Osteocyte (in vitro differentiated cells): ENCODE measurements at regions not wholly inside any gene's neighbourhood (a gene's known extent, or its start where the extent isn't known, plus 50 kb on each side); places are given as distances from the start of the nearest gene placed in this dataset.

Source experiments
- DNase-seq: peaks from one replicate; pipeline ENCODE4 v3.0.0; 2021; ENCODE audit warnings: mixed read lengths; ENCODE audit not compliant: unreplicated experiment; ENCODE audit errors: extremely low spot score
- H3K27ac Mint-ChIP-seq: one replicate; pipeline ENCODE4 v1.8.0; 2021; ENCODE audit warnings: mild to moderate bottlenecking, mixed read lengths; ENCODE audit not compliant: unreplicated experiment
- H3K27me3 Mint-ChIP-seq: one replicate; pipeline ENCODE4 v1.8.0; 2021; ENCODE audit warnings: mixed read lengths; ENCODE audit not compliant: unreplicated experiment
- H3K36me3 Mint-ChIP-seq: one replicate; pipeline ENCODE4 v1.8.0; 2021; ENCODE audit warnings: mixed read lengths; ENCODE audit not compliant: unreplicated experiment
- H3K4me1 Mint-ChIP-seq: one replicate; pipeline ENCODE4 v1.8.0; 2021; ENCODE audit warnings: mixed read lengths; ENCODE audit not compliant: unreplicated experiment
- H3K4me3 Mint-ChIP-seq: one replicate; pipeline ENCODE4 v1.8.0; 2021; ENCODE audit warnings: mild to moderate bottlenecking, moderate library complexity, mixed read lengths; ENCODE audit not compliant: unreplicated experiment
- H3K9me3 Mint-ChIP-seq: one replicate; pipeline ENCODE4 v1.8.0; 2021; ENCODE audit warnings: mixed read lengths; ENCODE audit not compliant: unreplicated experiment
- TF ChIP-seq, protein P1 (sequence below): fragments of 200-600 bp; sonication (generic); IDR thresholded peaks from 2 replicates; pipeline ENCODE4 v1.5.0; 2021; ENCODE audit warnings: antibody characterized with exemption, mild to moderate bottlenecking, moderate library complexity

DNA sequence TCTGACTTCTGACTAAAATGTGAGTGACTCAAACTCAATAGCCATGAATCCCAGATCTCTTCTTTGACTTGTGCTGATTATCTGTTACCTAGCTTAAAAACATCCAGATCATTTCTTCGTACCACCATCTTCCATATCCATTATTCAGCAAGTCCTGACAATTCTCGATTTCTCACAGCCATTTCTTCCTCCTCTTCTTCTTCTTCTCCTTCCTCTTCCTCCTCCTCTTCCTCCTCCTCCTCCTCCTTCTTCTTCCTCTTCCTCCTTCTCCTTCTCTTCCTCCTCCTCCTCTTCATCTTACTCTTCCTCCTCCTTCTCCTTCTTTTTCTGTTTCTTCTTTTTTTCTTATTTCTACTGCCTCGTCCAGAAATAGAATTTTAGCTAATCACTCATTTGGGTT, 77.0 kb upstream of the MAP1B start:
- TF ChIP-seq, protein P1, sequence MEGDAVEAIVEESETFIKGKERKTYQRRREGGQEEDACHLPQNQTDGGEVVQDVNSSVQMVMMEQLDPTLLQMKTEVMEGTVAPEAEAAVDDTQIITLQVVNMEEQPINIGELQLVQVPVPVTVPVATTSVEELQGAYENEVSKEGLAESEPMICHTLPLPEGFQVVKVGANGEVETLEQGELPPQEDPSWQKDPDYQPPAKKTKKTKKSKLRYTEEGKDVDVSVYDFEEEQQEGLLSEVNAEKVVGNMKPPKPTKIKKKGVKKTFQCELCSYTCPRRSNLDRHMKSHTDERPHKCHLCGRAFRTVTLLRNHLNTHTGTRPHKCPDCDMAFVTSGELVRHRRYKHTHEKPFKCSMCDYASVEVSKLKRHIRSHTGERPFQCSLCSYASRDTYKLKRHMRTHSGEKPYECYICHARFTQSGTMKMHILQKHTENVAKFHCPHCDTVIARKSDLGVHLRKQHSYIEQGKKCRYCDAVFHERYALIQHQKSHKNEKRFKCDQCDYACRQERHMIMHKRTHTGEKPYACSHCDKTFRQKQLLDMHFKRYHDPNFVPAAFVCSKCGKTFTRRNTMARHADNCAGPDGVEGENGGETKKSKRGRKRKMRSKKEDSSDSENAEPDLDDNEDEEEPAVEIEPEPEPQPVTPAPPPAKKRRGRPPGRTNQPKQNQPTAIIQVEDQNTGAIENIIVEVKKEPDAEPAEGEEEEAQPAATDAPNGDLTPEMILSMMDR = no peak
- Mint-ChIP-seq H3K27ac (no peak overlapping the region), H3K4me3 (no peak overlapping the region), H3K36me3 (no peaks in the 10 kb centered on the region), H3K27me3 (peaks cover 35% of the 10 kb centered on the region), H3K4me1 (no peaks in the 10 kb centered on the region), H3K9me3 (peaks cover 4% of the 10 kb centered on the region)
- DNase-seq = no peak

DNA sequence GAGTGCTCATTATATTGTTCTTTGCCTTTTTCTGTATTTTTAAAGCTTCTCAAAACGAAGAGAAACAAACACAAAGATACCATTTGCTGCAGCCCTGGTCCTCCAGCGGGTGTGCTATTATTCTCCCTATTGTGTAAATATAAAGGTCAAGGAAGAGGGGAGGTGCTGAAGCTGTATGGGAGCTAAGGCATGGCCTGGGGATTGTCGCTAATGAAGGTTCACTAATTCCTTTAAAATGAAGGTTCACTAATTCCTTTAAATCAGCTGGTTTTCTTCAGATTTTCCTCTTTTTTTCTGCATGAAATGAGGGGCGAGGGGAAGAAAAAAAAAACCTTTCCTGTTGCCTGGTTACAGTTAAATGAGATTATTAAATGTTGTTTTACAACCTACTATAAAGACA, 74.5 kb upstream of the MAP1B start:
- Mint-ChIP-seq H3K4me3 (no peak overlapping the region), H3K27ac (no peak overlapping the region), H3K36me3 (no peaks in the 10 kb centered on the region), H3K27me3 (peaks cover 25% of the 10 kb centered on the region), H3K4me1 (peaks cover 9% of the 10 kb centered on the region), H3K9me3 (no peaks in the 10 kb centered on the region)
- TF ChIP-seq, protein P1 = no peak
- no peak for DNase-seq

- TF ChIP-seq, protein P1 = no peak
- H3K27me3 Mint-ChIP-seq = peaks cover 12% of the 10 kb centered on the region
- H3K36me3 Mint-ChIP-seq = no peaks in the 10 kb centered on the region
- H3K27ac Mint-ChIP-seq = no peak overlapping the region
- no peak for DNase-seq
- H3K4me3 Mint-ChIP-seq = no peak overlapping the region
- H3K4me1 Mint-ChIP-seq = peaks cover 9% of the 10 kb centered on the region
- no peaks in the 10 kb centered on the region for H3K9me3 Mint-ChIP-seq
Observed at GRCh38 chr5:72034770-72035169, 72.5 kb upstream of the MAP1B start.

- H3K4me3 Mint-ChIP-seq = no peak overlapping the region
- H3K9me3 Mint-ChIP-seq = no peaks in the 10 kb centered on the region
- no peaks in the 10 kb centered on the region for H3K36me3 Mint-ChIP-seq
- no peak overlapping the region for H3K27ac Mint-ChIP-seq
- H3K4me1 Mint-ChIP-seq = peaks cover 16% of the 10 kb centered on the region
- H3K27me3 Mint-ChIP-seq = peaks cover 5% of the 10 kb centered on the region
- no peak for DNase-seq
- TF ChIP-seq, protein P1 = no peak
Observed at GRCh38 chr5:72035831-72036230, 71.4 kb upstream of the MAP1B start.

- Mint-ChIP-seq H3K27me3 (peaks cover 5% of the 10 kb centered on the region), H3K36me3 (no peaks in the 10 kb centered on the region), H3K4me3 (no peak overlapping the region), H3K27ac (no peak overlapping the region), H3K9me3 (no peaks in the 10 kb centered on the region), H3K4me1 (peaks cover 20% of the 10 kb centered on the region)
- DNase-seq = no peak
- TF ChIP-seq, protein P1 = no peak
Observed at GRCh38 chr5:72036951-72037350, 70.3 kb upstream of the MAP1B start.
